GM12875 (cell line): ENCODE measurements at regions not wholly inside any gene's neighbourhood (a gene's known extent, or its start where the extent isn't known, plus 50 kb on each side); places are given as distances from the start of the nearest gene placed in this dataset.

Source experiments
- H3K4me3 ChIP-seq: one replicate; pipeline ENCODE4 v1.5.1; 2011; ENCODE audit warnings: low read depth, low read length, control low read depth
- TF ChIP-seq, protein P1 (sequence below): IDR thresholded peaks from 2 replicates; pipeline ENCODE4 v1.5.1; 2011; ENCODE audit warnings: low read depth, mild to moderate bottlenecking, control low read depth, inconsistent platforms, low read length, moderate library complexity, borderline replicate concordance; ENCODE audit not compliant: insufficient read depth

DNA sequence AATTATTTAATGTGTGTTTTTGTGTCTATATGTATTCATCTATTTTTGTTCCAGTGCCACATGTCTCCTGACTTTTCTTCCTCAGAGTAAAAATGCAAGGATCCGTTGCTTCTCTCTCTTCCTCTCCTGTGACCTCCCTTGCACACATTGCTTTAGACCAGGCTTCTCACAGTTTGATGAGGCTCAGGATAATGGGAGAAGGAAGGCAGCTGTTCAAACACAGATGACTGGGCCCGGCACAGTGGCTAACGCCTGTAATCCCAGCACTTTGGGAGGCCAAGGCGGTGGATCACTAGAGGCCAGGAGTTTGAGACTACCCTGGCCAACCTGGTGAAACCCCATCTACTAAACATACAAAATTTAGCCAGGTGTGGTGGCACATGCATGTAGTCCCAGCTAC lies 241.9 kb downstream of the SAMD5 start:
- no peak overlapping the region for H3K4me3 ChIP-seq
- TF ChIP-seq, protein P1, sequence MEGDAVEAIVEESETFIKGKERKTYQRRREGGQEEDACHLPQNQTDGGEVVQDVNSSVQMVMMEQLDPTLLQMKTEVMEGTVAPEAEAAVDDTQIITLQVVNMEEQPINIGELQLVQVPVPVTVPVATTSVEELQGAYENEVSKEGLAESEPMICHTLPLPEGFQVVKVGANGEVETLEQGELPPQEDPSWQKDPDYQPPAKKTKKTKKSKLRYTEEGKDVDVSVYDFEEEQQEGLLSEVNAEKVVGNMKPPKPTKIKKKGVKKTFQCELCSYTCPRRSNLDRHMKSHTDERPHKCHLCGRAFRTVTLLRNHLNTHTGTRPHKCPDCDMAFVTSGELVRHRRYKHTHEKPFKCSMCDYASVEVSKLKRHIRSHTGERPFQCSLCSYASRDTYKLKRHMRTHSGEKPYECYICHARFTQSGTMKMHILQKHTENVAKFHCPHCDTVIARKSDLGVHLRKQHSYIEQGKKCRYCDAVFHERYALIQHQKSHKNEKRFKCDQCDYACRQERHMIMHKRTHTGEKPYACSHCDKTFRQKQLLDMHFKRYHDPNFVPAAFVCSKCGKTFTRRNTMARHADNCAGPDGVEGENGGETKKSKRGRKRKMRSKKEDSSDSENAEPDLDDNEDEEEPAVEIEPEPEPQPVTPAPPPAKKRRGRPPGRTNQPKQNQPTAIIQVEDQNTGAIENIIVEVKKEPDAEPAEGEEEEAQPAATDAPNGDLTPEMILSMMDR = no peak

DNA sequence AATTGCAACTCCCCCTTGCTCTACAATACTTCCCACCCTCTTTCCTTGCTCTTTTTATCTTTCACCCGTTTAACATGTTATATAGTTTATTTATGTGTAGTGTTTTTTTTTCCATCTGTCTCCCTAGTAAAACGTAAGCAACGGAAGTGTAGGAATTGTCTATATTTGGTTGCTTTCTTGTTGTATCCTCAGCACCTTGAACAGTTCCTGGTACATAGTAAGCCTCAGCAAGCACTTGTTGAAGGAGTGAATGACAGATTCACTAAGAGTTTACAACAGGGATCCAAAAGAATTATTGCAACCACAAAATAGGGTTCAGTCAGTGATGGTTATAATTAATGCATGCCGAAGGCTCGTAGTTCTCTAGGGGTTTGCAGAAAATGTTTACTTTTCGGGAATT lies 242.7 kb downstream of the SAMD5 start:
- no peak overlapping the region for H3K4me3 ChIP-seq
- TF ChIP-seq, protein P1 = no peak

DNA sequence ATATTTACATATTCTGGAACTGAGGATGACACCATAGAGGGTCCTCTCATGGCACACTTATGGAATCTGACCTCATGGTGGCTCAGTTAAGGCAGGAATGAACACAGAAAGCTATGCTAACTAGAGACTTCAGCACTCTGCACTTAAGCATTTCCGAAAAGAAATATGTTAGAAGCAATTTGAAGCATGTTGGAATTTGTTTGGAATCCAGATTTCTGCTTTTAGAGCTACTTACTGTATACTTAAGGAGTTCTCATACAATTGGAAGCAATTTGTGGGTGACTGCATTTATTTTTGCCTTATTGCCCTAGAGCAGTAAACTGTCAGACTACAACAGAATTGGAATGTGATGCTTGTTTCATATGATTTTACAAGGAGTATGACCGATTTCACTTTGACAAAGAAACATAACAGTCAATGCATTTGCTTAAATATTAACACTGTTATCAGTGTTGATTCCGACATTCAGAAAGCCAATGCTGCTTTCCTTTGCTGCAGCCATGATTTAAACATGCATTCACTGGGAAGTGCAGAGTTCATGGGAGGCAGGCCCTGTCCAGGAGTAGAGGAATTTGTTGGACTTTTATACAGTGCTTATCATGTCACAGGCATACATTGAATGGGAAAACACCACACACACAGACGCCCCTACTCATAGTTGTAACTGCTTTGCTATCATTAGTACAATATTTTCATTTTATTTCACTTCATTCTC lies 244.4 kb downstream of the SAMD5 start:
- no peak overlapping the region for H3K4me3 ChIP-seq
- TF ChIP-seq, protein P1 = no peak

DNA sequence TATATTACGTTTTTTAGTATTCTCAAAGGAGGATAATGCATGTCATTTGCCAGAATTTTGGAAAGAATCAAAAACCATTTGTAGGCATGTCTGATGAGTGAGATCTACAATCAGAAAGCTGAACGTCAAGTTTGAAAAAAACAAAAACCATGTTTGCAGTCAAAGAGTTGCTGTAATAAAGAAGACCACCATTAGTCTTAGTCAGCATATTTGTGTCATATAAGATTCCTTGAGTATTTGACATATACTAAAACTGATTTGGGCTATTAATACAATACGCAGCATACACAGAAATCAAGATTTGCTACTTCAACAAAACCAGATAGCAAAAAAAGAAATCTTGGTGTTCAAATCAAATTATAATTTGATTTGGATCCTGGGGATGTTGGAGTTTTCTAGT lies 247.5 kb downstream of the SAMD5 start:
- no peak overlapping the region for H3K4me3 ChIP-seq
- TF ChIP-seq, protein P1 = no peak

DNA sequence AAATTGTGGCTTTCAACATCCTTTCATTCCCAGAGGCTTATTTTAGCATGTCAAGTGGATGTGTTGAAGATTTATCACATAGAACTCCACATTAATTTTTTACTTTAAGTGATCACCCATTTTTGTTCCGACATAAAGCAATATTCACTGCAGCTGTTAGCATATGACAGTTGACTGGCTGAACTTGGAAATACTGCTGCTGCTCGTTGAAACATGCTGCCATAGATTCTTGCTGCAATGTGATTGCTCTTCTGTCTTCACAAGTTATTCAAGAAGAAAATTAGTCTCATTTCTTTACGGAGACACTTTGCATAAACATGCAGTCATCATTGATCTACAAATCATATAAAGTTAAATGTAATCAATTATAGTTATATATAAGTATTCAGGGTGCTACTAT lies 248.4 kb downstream of the SAMD5 start:
- H3K4me3 ChIP-seq = no peak overlapping the region
- TF ChIP-seq, protein P1 = no peak

DNA sequence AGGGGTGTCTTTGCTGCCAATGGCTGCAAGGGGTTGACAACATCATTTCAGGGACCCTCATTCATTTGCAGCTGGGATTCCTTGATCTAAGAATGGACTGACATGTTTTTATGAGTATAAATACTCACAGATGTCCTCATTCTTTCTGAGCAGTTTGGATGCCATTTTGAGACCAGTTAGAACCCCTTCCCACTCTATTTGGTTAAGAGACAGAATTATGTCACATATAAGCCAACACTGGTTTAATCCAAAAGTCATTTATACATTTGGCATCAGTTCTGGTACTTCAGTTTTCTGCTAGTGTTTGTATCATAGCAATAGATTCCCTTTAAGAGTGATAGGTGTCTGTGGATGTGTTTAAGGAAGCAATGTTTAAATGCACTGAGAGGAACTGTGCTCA lies 248.8 kb downstream of the SAMD5 start:
- no peak overlapping the region for H3K4me3 ChIP-seq
- TF ChIP-seq, protein P1 = no peak

DNA sequence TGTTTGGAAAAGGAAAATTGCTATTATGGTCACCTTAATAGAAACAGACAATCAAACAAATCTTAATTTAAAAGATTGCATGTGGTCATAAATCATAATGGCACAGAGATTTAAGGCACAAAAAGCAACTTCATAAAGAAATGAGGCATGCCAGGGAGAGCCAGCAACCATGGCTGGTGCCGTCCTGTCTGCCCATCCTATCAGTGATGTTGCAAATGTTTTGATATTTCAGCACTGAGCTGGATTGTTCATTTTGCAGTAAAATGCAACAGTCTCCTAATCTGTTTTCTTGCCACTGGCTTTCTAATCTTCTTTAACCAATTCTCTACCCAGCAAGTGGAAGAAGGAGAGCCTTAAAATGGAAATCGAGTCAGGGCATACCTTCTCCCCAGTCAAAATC lies 249.8 kb downstream of the SAMD5 start:
- TF ChIP-seq, protein P1 = no peak
- H3K4me3 ChIP-seq = no peak overlapping the region
